HepG2 (cell line): ENCODE measurements at regions not wholly inside any gene's neighbourhood (a gene's known extent, or its start where the extent isn't known, plus 50 kb on each side); places are given as distances from the start of the nearest gene placed in this dataset.

Experiments
- ATAC-seq: fragments of 200-7000 bp; cut with Tn5 transposase; 3 replicates; pipeline ENCODE4 v1.9.1; 2020; ENCODE audit warnings: mild to moderate bottlenecking, moderate library complexity
- BruUV-seq: library from RNA; stranded (reverse); fragments of 400-500 nt; replicated peaks from 2 replicates; lab custom pipeline; 2021; lab: Mats Ljungman, UMichigan
- CTCF ChIA-PET: fragments of 300-600 bp; formaldehyde crosslinking; extraction: SDS; loops from one replicate; lab custom pipeline; 2021; ENCODE audit warnings: low total read pairs, inconsistent platforms, low intra/inter-chr PET ratio; lab: Yijun Ruan, JAX
- POLR2A ChIA-PET: fragments of 350-600 bp; sonication (Branson Sonifier 250); formaldehyde crosslinking; loops from one replicate; lab custom pipeline; 2020; ENCODE audit warnings: antibody characterized with exemption, inconsistent platforms; lab: Yijun Ruan, JAX
- DNase-seq: peaks from one replicate; pipeline ENCODE4 v3.0.0-alpha.2; 2015; ENCODE audit warnings: low spot score
- FAIRE-seq: peaks from 3 replicates; lab custom pipeline; 2011; peaks lifted over from hg19 to GRCh38; lab: Jason Lieb, UNC
- H2AFZ ChIP-seq: one replicate; pipeline ENCODE4 v1.6.1; 2011; ENCODE audit warnings: low read length, inconsistent platforms
- H3K27ac ChIP-seq: fragments of 300-600 bp; 3 replicates; pipeline ENCODE4 v1.8.0; 2011; ENCODE audit warnings: mixed run types, mild to moderate bottlenecking, mixed read lengths, low read length, inconsistent platforms; ENCODE audit not compliant: insufficient read depth; ENCODE audit errors: extremely low read length
- H3K27me3 ChIP-seq, 2 experiments: fragments of 200-600 bp in 1 of 2; 2 replicates in 1 of 2; 3 replicates in 1 of 2; pipeline versions ENCODE4 v1.6.0 to v1.8.0; 2011; ENCODE audit warnings: low read length in 2 of 2, mild to moderate bottlenecking in 2 of 2, moderate library complexity in 2 of 2, inconsistent platforms in 1 of 2; ENCODE audit not compliant: insufficient read depth in 2 of 2, control insufficient read depth in 1 of 2
- H3K36me3 ChIP-seq, 2 experiments: fragments of 200-600 bp in 1 of 2; replicated peaks in 1 of 2; 2 replicates in 1 of 2; 3 replicates in 1 of 2; pipeline versions ENCODE4 v1.5.1 to v1.8.0; 2011; ENCODE audit warnings: low read length in 2 of 2, inconsistent platforms in 1 of 2; ENCODE audit not compliant: insufficient read depth in 2 of 2, control insufficient read depth in 1 of 2
- H3K4me1 ChIP-seq: 2 replicates; pipeline ENCODE4 v1.5.1; 2012; ENCODE audit warnings: low read length, inconsistent platforms; ENCODE audit not compliant: insufficient read depth
- H3K4me2 ChIP-seq: 2 replicates; pipeline ENCODE4 v1.6.0; 2011; ENCODE audit warnings: low read depth, low read length, inconsistent platforms
- H3K4me3 ChIP-seq, 3 experiments: fragments of 200-600 bp in 1 of 3; sonication (generic), shearing (Covaris generic) in 1 of 3; replicated peaks in 1 of 3; 2 replicates each; pipeline ENCODE4 v1.5.1; 2011 to 2016; ENCODE audit warnings: low read length in 3 of 3, inconsistent platforms in 2 of 3, low read depth in 2 of 3, mild to moderate bottlenecking in 2 of 3, control low read depth in 1 of 3, mixed read lengths in 1 of 3; ENCODE audit not compliant: insufficient read depth in 1 of 3
- H3K79me2 ChIP-seq: one replicate; pipeline ENCODE4 v1.6.1; 2011; ENCODE audit warnings: low read length, inconsistent platforms; ENCODE audit not compliant: insufficient read depth
- H3K9ac ChIP-seq: 2 replicates; pipeline ENCODE4 v1.6.0; 2011; ENCODE audit warnings: mild to moderate bottlenecking, low read depth, low read length, inconsistent platforms; ENCODE audit not compliant: insufficient read depth
- H3K9me3 ChIP-seq: 2 replicates; pipeline ENCODE4 v1.5.1; 2012; ENCODE audit warnings: mild to moderate bottlenecking, low read length
- H4K20me1 ChIP-seq: 2 replicates; pipeline ENCODE4 v1.6.0; 2011; ENCODE audit warnings: inconsistent platforms, mild to moderate bottlenecking, low read length, moderate library complexity; ENCODE audit not compliant: insufficient read depth
- ATAD3A ChIP-seq: sonication (generic); formaldehyde crosslinking; IDR thresholded peaks from 2 replicates; pipeline ENCODE4 v1.4.0; 2020; ENCODE audit warnings: missing genetic modification reagents
- KMT2B ChIP-seq: IDR thresholded peaks from 2 replicates; pipeline ENCODE4 v1.6.1; 2016; ENCODE audit warnings: missing genetic modification reagents, missing compliant biosample characterization
- NR2F6 ChIP-seq, 2 experiments: IDR thresholded peaks; 2 replicates each; pipeline ENCODE4 v1.6.1; 2016; ENCODE audit warnings: antibody characterized with exemption in 1 of 2, mild to moderate bottlenecking in 1 of 2
- SMYD3 ChIP-seq: sonication (generic); formaldehyde crosslinking; IDR thresholded peaks from 2 replicates; pipeline ENCODE4 v1.8.1; 2023; ENCODE audit warnings: mild to moderate bottlenecking, missing genetic modification reagents
- ZBTB21 ChIP-seq: sonication (generic); formaldehyde crosslinking; IDR thresholded peaks from 2 replicates; pipeline ENCODE4 v1.4.0; 2020; ENCODE audit warnings: missing genetic modification reagents
- ZNF101 ChIP-seq: sonication (generic); formaldehyde crosslinking; IDR thresholded peaks from 2 replicates; pipeline ENCODE4 v1.4.0; 2020; ENCODE audit warnings: mild to moderate bottlenecking, low read depth, missing genetic modification reagents, borderline replicate concordance
- ZNF256 ChIP-seq: sonication (generic); formaldehyde crosslinking; conservative IDR thresholded peaks from 2 replicates; pipeline ENCODE4 v1.4.0; 2020; ENCODE audit warnings: missing genetic modification reagents
- ZNF567 ChIP-seq: sonication (generic); formaldehyde crosslinking; IDR thresholded peaks from 2 replicates; pipeline ENCODE4 v1.8.1; 2023; ENCODE audit warnings: mild to moderate bottlenecking, missing genetic modification reagents, borderline replicate concordance
- ZNF570 ChIP-seq: sonication (generic); formaldehyde crosslinking; IDR thresholded peaks from 2 replicates; pipeline ENCODE4 v1.4.0; 2020; ENCODE audit warnings: mild to moderate bottlenecking, missing genetic modification reagents, borderline replicate concordance
- ZNF629 ChIP-seq: sonication (generic); formaldehyde crosslinking; conservative IDR thresholded peaks from 2 replicates; pipeline ENCODE4 v1.5.0; 2020; ENCODE audit warnings: missing genetic modification reagents
- WGBS: methylation state at CpG from one replicate; pipeline ENCODE4 v1.1.6; 2017; ENCODE audit warnings: low lambda C conversion rate; 5-methylcytosine and 5-hydroxymethylcytosine counted together
- in situ Hi-C: cut with HindIII; loops from 2 replicates; pipeline ENCODE4 v1.10.0; 2017; ENCODE audit warnings: low pct_unique_long_range_greater_than_20kb; ENCODE audit not compliant: extremely low pct_ligation_motif_present
- intact Hi-C: fragments of 100-400 bp; cut with micrococcal nuclease; formaldehyde crosslinking; loops from one replicate; pipeline ENCODE4 v1.10.0; 2022; ENCODE audit not compliant: unreplicated experiment
- TF ChIP-seq, protein P1 (sequence below): sonication (generic); formaldehyde crosslinking; IDR thresholded peaks from 2 replicates; pipeline ENCODE4 v1.4.0; 2020; ENCODE audit warnings: missing genetic modification reagents

DNA sequence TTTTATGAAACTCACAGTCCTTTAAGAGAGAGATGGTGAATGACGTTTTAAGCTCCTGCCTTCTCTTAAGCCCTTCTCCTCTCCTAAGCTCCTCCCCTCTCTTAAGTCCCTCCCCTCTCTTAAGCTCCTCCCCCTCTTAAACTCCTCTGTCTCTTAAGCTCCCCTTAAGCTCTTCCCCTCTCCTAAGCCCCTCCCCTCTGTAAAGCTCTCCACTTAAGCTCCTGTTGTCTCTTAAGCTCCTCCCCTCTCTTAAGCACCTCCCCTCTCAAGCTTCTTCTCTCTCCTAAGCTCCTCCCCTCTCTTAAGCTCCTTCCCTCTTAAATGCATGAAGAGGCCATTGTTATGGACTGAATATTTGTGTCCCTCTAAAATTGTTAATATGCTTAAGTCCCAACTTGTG lies 1180.6 kb upstream of the AUTS2 start:
- Histone ChIP-seq H3K27me3 (no peaks in the 10 kb centered on the region; a peak in 1 of 5 replicates), H3K79me2 (no peaks in the 10 kb centered on the region), H3K4me2 (no peak overlapping the region), H2AFZ (no peak overlapping the region), H3K4me3 (no peak overlapping the region), H3K27ac (no peak overlapping the region), H3K9ac (no peak overlapping the region), H3K9me3 (peaks cover 8% of the 10 kb centered on the region; the same call in 1 of the 2 replicates), H3K36me3 (no peaks in the 10 kb centered on the region), H4K20me1 (no peaks in the 10 kb centered on the region), H3K4me1 (no peaks in the 10 kb centered on the region)
- POLR2A ChIA-PET = no interaction called here
- FAIRE-seq (no peak), DNase-seq (no peak), ATAC-seq (no peak)
- WGBS = 0% methylated on average over 1 of the region's 1 CpG
- BruUV-seq = no TSS peak
- intact Hi-C loops = no loop called here
- CTCF ChIA-PET = no interaction called here
- in situ Hi-C loops = no loop called here
- TF ChIP-seq ZNF256 (CRISPR knock-in tag) (no peak), ZNF101 (CRISPR knock-in tag) (no peak), KMT2B (CRISPR knock-in tag) (no peak), ATAD3A (CRISPR knock-in tag) (no peak), ZNF567 (CRISPR knock-in tag) (no peak), SMYD3 (CRISPR knock-in tag) (no peak), ZNF570 (CRISPR knock-in tag) (no peak), NR2F6 (IDR thresholded peaks at IDR 0.05) (no peak), NR2F6 (CRISPR knock-in tag; IDR thresholded peaks at IDR 0.05) (no peak), ZNF629 (CRISPR knock-in tag) (no peak), ZBTB21 (no peak)
- TF ChIP-seq, protein P1, sequence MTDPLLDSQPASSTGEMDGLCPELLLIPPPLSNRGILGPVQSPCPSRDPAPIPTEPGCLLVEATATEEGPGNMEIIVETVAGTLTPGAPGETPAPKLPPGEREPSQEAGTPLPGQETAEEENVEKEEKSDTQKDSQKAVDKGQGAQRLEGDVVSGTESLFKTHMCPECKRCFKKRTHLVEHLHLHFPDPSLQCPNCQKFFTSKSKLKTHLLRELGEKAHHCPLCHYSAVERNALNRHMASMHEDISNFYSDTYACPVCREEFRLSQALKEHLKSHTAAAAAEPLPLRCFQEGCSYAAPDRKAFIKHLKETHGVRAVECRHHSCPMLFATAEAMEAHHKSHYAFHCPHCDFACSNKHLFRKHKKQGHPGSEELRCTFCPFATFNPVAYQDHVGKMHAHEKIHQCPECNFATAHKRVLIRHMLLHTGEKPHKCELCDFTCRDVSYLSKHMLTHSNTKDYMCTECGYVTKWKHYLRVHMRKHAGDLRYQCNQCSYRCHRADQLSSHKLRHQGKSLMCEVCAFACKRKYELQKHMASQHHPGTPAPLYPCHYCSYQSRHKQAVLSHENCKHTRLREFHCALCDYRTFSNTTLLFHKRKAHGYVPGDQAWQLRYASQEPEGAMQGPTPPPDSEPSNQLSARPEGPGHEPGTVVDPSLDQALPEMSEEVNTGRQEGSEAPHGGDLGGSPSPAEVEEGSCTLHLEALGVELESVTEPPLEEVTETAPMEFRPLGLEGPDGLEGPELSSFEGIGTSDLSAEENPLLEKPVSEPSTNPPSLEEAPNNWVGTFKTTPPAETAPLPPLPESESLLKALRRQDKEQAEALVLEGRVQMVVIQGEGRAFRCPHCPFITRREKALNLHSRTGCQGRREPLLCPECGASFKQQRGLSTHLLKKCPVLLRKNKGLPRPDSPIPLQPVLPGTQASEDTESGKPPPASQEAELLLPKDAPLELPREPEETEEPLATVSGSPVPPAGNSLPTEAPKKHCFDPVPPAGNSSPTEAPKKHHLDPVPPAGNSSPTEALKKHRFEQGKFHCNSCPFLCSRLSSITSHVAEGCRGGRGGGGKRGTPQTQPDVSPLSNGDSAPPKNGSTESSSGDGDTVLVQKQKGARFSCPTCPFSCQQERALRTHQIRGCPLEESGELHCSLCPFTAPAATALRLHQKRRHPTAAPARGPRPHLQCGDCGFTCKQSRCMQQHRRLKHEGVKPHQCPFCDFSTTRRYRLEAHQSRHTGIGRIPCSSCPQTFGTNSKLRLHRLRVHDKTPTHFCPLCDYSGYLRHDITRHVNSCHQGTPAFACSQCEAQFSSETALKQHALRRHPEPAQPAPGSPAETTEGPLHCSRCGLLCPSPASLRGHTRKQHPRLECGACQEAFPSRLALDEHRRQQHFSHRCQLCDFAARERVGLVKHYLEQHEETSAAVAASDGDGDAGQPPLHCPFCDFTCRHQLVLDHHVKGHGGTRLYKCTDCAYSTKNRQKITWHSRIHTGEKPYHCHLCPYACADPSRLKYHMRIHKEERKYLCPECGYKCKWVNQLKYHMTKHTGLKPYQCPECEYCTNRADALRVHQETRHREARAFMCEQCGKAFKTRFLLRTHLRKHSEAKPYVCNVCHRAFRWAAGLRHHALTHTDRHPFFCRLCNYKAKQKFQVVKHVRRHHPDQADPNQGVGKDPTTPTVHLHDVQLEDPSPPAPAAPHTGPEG (CRISPR knock-in tag) = no peak
